PC-3 (cell line): ENCODE measurements at regions not wholly inside any gene's neighbourhood (a gene's known extent, or its start where the extent isn't known, plus 50 kb on each side); places are given as distances from the start of the nearest gene placed in this dataset.

Experiments
- ATAC-seq: fragments of 200-7000 bp; cut with Tn5 transposase; 2 replicates; pipeline ENCODE4 v1.9.1; 2020; ENCODE audit warnings: mild to moderate bottlenecking, moderate library complexity
- BruUV-seq: library from RNA; stranded (reverse); fragments of 400-500 nt; replicated peaks from 2 replicates; lab custom pipeline; 2021; lab: Mats Ljungman, UMichigan
- CTCF ChIA-PET: fragments of 300-600 bp; sonication (Branson Sonifier 250); formaldehyde crosslinking; loops from one replicate; lab custom pipeline; 2022; ENCODE audit warnings: antibody characterized with exemption; lab: Charles Lee
- POLR2A ChIA-PET: fragments of 300-600 bp; sonication (Branson Sonifier 250); formaldehyde crosslinking; loops from one replicate; lab custom pipeline; 2022; ENCODE audit warnings: antibody characterized with exemption; ENCODE audit not compliant: unreplicated experiment; lab: Charles Lee
- DNase-seq: peaks from one replicate; pipeline ENCODE4 v3.0.0-alpha.2; 2015
- H2AFZ ChIP-seq: fragments of 300-600 bp; sonication (generic); 2 replicates; pipeline ENCODE4 v1.6.0; 2016; ENCODE audit warnings: antibody characterized with exemption, low read length
- H3F3A ChIP-seq: fragments of 300-600 bp; sonication (generic); one replicate; pipeline ENCODE4 v1.6.0; 2017; ENCODE audit warnings: antibody characterized with exemption, low read length, control low read depth, mild to moderate bottlenecking; ENCODE audit not compliant: unreplicated experiment
- H3K27ac ChIP-seq: fragments of 300-600 bp; sonication (generic); 2 replicates; pipeline ENCODE4 v1.5.1; 2016; ENCODE audit warnings: mild to moderate bottlenecking, low read length
- H3K27me3 ChIP-seq: fragments of 300-600 bp; sonication (generic); 2 replicates; pipeline ENCODE4 v1.6.1; 2016; ENCODE audit warnings: low read length, mixed read lengths
- H3K36me3 ChIP-seq: fragments of 300-600 bp; sonication (generic); 2 replicates; pipeline ENCODE4 v1.6.1; 2016; ENCODE audit warnings: low read depth, mixed run types, low read length, mixed read lengths
- H3K4me1 ChIP-seq: fragments of 300-600 bp; sonication (generic); 2 replicates; pipeline ENCODE4 v1.5.1; 2016; ENCODE audit warnings: low read length; ENCODE audit not compliant: insufficient read depth
- H3K4me2 ChIP-seq: fragments of 300-600 bp; sonication (generic); 2 replicates; pipeline ENCODE4 v1.6.0; 2016; ENCODE audit warnings: low read length
- H3K4me3 ChIP-seq: fragments of 300-600 bp; sonication (generic); 2 replicates; pipeline ENCODE4 v1.5.1; 2016; ENCODE audit warnings: mild to moderate bottlenecking, low read length, mixed read lengths
- H3K79me2 ChIP-seq: fragments of 300-600 bp; sonication (generic); 2 replicates; pipeline ENCODE4 v1.6.1; 2017; ENCODE audit warnings: low read length, mixed read lengths
- H3K9ac ChIP-seq: fragments of 300-600 bp; sonication (generic); 2 replicates; pipeline ENCODE4 v1.6.0; 2016; ENCODE audit warnings: mild to moderate bottlenecking, low read length
- H3K9me2 ChIP-seq: fragments of 300-600 bp; sonication (generic); replicated peaks from 2 replicates; pipeline ENCODE4 v1.6.1; 2016; ENCODE audit warnings: mixed run types, low read length, mixed read lengths
- H3K9me3 ChIP-seq: fragments of 300-600 bp; sonication (generic); 2 replicates; pipeline ENCODE4 v1.6.1; 2016; ENCODE audit warnings: low read length, mixed read lengths
- H4K20me1 ChIP-seq: fragments of 300-600 bp; sonication (generic); 2 replicates; pipeline ENCODE4 v1.6.1; 2016; ENCODE audit warnings: low read length, mixed read lengths
- CTCF ChIP-seq: fragments of 300-600 bp; sonication (generic); conservative IDR thresholded peaks from 2 replicates; pipeline ENCODE4 v1.5.1; 2017; ENCODE audit warnings: antibody characterized with exemption, low read depth, mild to moderate bottlenecking, low read length
- EZH2 ChIP-seq: fragments of 300-600 bp; sonication (generic); IDR thresholded peaks from one replicate; pipeline ENCODE4 v1.6.1; 2017; ENCODE audit warnings: antibody characterized with exemption, mild to moderate bottlenecking, low read length; ENCODE audit not compliant: unreplicated experiment
- EZH2phosphoT487 ChIP-seq: fragments of 300-600 bp; sonication (generic); IDR thresholded peaks from 2 replicates; pipeline ENCODE4 v1.6.1; 2018; ENCODE audit warnings: mild to moderate bottlenecking, antibody characterized with exemption, low read length, borderline replicate concordance
- intact Hi-C: fragments of 100-400 bp; cut with micrococcal nuclease; formaldehyde crosslinking; loops from 2 replicates; pipeline ENCODE4 v1.9.0; 2023

- H3K79me2 ChIP-seq, result no peaks in the 10 kb centered on the region
- no peaks in the 10 kb centered on the region for H3K9me3 ChIP-seq
- H3K9me2 ChIP-seq, result no peaks in the 10 kb centered on the region
- no peak overlapping the region for H2AFZ ChIP-seq
- H3K36me3 ChIP-seq, result no peaks in the 10 kb centered on the region
- TF ChIP-seq EZH2, result no peak
- no peak for TF ChIP-seq CTCF
- no peak for TF ChIP-seq EZH2phosphoT487
- H3K27ac ChIP-seq, result no peak overlapping the region
- ChIA-PET CTCF (no interaction called here), POLR2A (no interaction called here)
- BruUV-seq, result no TSS peak
- no peaks in the 10 kb centered on the region for H3K4me1 ChIP-seq
- no peaks in the 10 kb centered on the region for H3F3A ChIP-seq
- intact Hi-C loops, result loop anchor here (10.0 kb wide), 1 partner anchor 195 kb away; no protein-coding TSS in a partner anchor
- no peaks in the 10 kb centered on the region for H3K27me3 ChIP-seq
- no peak overlapping the region for H3K9ac ChIP-seq
- DNase-seq, result no peak
- no peak overlapping the region for H3K4me3 ChIP-seq
- H4K20me1 ChIP-seq, result no peaks in the 10 kb centered on the region
- ATAC-seq, result no peak
- no peak overlapping the region for H3K4me2 ChIP-seq
Observed at GRCh38 chr2:238589591-238590460, 163.1 kb downstream of the ASB1 start.

GRCh38 chr2:238591732-238592131 is 165.0 kb downstream of the ASB1 start:
- no peak for ATAC-seq
- ChIA-PET CTCF (no interaction called here), POLR2A (interaction anchor here (0.6 kb wide), 1 partner anchor 132 kb away, joined by 5 read pairs; no protein-coding TSS in a partner anchor)
- H3K4me3 ChIP-seq, result no peak overlapping the region
- H3K79me2 ChIP-seq, result no peaks in the 10 kb centered on the region
- H3K27ac ChIP-seq, result no peak overlapping the region
- H3F3A ChIP-seq, result no peaks in the 10 kb centered on the region
- H3K27me3 ChIP-seq, result no peaks in the 10 kb centered on the region
- no peaks in the 10 kb centered on the region for H4K20me1 ChIP-seq
- TF ChIP-seq CTCF (no peak), EZH2 (no peak), EZH2phosphoT487 (no peak)
- no peaks in the 10 kb centered on the region for H3K9me3 ChIP-seq
- peaks cover 4% of the 10 kb centered on the region for H3K4me1 ChIP-seq
- intact Hi-C loops, result loop anchor here (10.0 kb wide), 1 partner anchor 193 kb away; no protein-coding TSS in a partner anchor
- H3K9me2 ChIP-seq, result no peaks in the 10 kb centered on the region
- BruUV-seq, result no TSS peak
- H3K4me2 ChIP-seq, result no peak overlapping the region
- DNase-seq, result no peak
- no peak overlapping the region for H2AFZ ChIP-seq
- H3K36me3 ChIP-seq, result no peaks in the 10 kb centered on the region
- no peak overlapping the region for H3K9ac ChIP-seq

GRCh38 chr2:238593236-238593635 is 166.5 kb downstream of the ASB1 start:
- ChIA-PET CTCF (no interaction called here), POLR2A (no interaction called here)
- Histone ChIP-seq H3K9me3 (no peaks in the 10 kb centered on the region), H3K9me2 (no peaks in the 10 kb centered on the region), H3K27me3 (no peaks in the 10 kb centered on the region), H2AFZ (no peak overlapping the region), H3K27ac (no peak overlapping the region), H3K4me2 (no peak overlapping the region), H4K20me1 (no peaks in the 10 kb centered on the region), H3K9ac (no peak overlapping the region), H3F3A (no peaks in the 10 kb centered on the region), H3K79me2 (no peaks in the 10 kb centered on the region), H3K4me3 (no peak overlapping the region), H3K36me3 (no peaks in the 10 kb centered on the region), H3K4me1 (peaks cover 18% of the 10 kb centered on the region)
- intact Hi-C loops, result loop anchor here (10.0 kb wide), 1 partner anchor 192 kb away; no protein-coding TSS in a partner anchor
- ATAC-seq (no peak), DNase-seq (no peak)
- no TSS peak for BruUV-seq
- no peak for TF ChIP-seq CTCF
- no peak for TF ChIP-seq EZH2phosphoT487
- TF ChIP-seq EZH2, result no peak
